K562 (cell line): ENCODE measurements at regions not wholly inside any gene's neighbourhood (a gene's known extent, or its start where the extent isn't known, plus 50 kb on each side); places are given as distances from the start of the nearest gene placed in this dataset.

Experiments
- ATAC-seq: fragments of 200-7000 bp; cut with Tn5 transposase; 3 replicates; pipeline ENCODE4 v1.9.1; 2020; ENCODE audit warnings: moderate library complexity
- BruUV-seq: library from RNA; stranded (reverse); fragments of 400-500 nt; replicated peaks from 2 replicates; lab custom pipeline; 2021; lab: Mats Ljungman, UMichigan
- CTCF ChIA-PET: fragments of 300-600 bp; formaldehyde crosslinking; extraction: SDS; loops from one replicate; lab custom pipeline; 2021; ENCODE audit warnings: low intra/inter-chr PET ratio; lab: Yijun Ruan, JAX
- POLR2A ChIA-PET: fragments of 300-600, 350-650 bp; sonication (Branson Sonifier 250); formaldehyde crosslinking; extraction: SDS; loops from one replicate; lab custom pipeline; 2021; ENCODE audit warnings: antibody characterized with exemption, inconsistent platforms; lab: Yijun Ruan, JAX
- DNase-seq, 4 experiments: peaks; one replicate each; pipeline versions ENCODE4 v3.0.0 to v3.0.0-alpha.2; 2011 to 2018; ENCODE audit warnings: low spot score in 3 of 4, mixed read lengths in 3 of 4; ENCODE audit errors: extremely low read depth in 1 of 4
- FAIRE-seq: peaks from 2 replicates; lab custom pipeline; 2011; peaks lifted over from hg19 to GRCh38; lab: Jason Lieb, UNC
- H2AFZ ChIP-seq: 2 replicates; pipeline ENCODE4 v1.6.0; 2011; ENCODE audit warnings: low read depth, low read length, control low read depth, inconsistent platforms
- H3K27ac ChIP-seq: fragments of 200-600 bp; 3 replicates; pipeline ENCODE4 v1.8.0; 2011; ENCODE audit warnings: low read depth, mild to moderate bottlenecking, control low read depth, inconsistent platforms, low read length, moderate library complexity, mixed read lengths; ENCODE audit errors: extremely low read depth
- H3K27me3 ChIP-seq, 2 experiments: fragments of 300-600 bp in 1 of 2; 2 replicates in 1 of 2; 3 replicates in 1 of 2; pipeline versions ENCODE4 v1.6.0 to v1.8.0; 2011; ENCODE audit warnings: inconsistent platforms in 2 of 2, low read length in 2 of 2, mild to moderate bottlenecking in 1 of 2, mixed read lengths in 1 of 2, moderate library complexity in 1 of 2; ENCODE audit not compliant: control insufficient read depth in 2 of 2, insufficient read depth in 2 of 2
- H3K36me3 ChIP-seq: fragments of 300-600 bp; 3 replicates; pipeline ENCODE4 v1.8.0; 2011; ENCODE audit warnings: mild to moderate bottlenecking, low read length, inconsistent platforms; ENCODE audit not compliant: control insufficient read depth, insufficient read depth
- H3K4me1 ChIP-seq, 2 experiments: fragments of 200-600 bp in 1 of 2; replicated peaks in 1 of 2; 2 replicates in 1 of 2; 3 replicates in 1 of 2; pipeline versions ENCODE4 v1.5.1 to v1.8.0; 2011; ENCODE audit warnings: inconsistent platforms in 2 of 2, low read length in 2 of 2, mild to moderate bottlenecking in 1 of 2, mixed read lengths in 1 of 2, moderate library complexity in 1 of 2; ENCODE audit not compliant: control insufficient read depth in 2 of 2, insufficient read depth in 2 of 2
- H3K4me2 ChIP-seq: 2 replicates; pipeline ENCODE4 v1.6.1; 2011; ENCODE audit warnings: low read length, control low read depth, inconsistent platforms, mixed read lengths; ENCODE audit not compliant: insufficient read depth
- H3K4me3 ChIP-seq: fragments of 200-600 bp; sonication (generic), shearing (Covaris generic); 2 replicates; pipeline ENCODE4 v1.5.1; 2016; ENCODE audit warnings: control low read depth, inconsistent platforms
- H3K79me2 ChIP-seq: fragments of 200-600 bp; 3 replicates; pipeline ENCODE4 v1.8.0; 2011; ENCODE audit warnings: low read length, inconsistent platforms; ENCODE audit not compliant: control insufficient read depth, insufficient read depth
- H3K9ac ChIP-seq, 2 experiments: 2 replicates each; pipeline versions ENCODE4 v1.6.0 to v1.6.1; 2011; ENCODE audit warnings: low read depth in 2 of 2, low read length in 2 of 2, control low read depth in 1 of 2, inconsistent platforms in 1 of 2, mild to moderate bottlenecking in 1 of 2, mixed read lengths in 1 of 2; ENCODE audit not compliant: insufficient read depth in 1 of 2
- H3K9me1 ChIP-seq: one replicate; pipeline ENCODE4 v1.6.0; 2011; ENCODE audit warnings: inconsistent platforms, mild to moderate bottlenecking, low read length, moderate library complexity; ENCODE audit not compliant: control insufficient read depth, insufficient read depth
- H3K9me3 ChIP-seq: replicated peaks from 2 replicates; pipeline ENCODE4 v1.5.1; 2011; ENCODE audit warnings: low read depth, low read length, inconsistent platforms; ENCODE audit not compliant: control insufficient read depth, insufficient read depth
- H4K20me1 ChIP-seq: replicated peaks from 2 replicates; pipeline ENCODE4 v1.6.1; 2011; ENCODE audit warnings: low read length, inconsistent platforms, mixed read lengths; ENCODE audit not compliant: control insufficient read depth, insufficient read depth
- CREB3 ChIP-seq: fragments of 450-650 bp; conservative IDR thresholded peaks from 2 replicates; pipeline ENCODE4 v1.6.1; 2016; ENCODE audit warnings: missing genetic modification characterization, low read depth, mild to moderate bottlenecking, missing compliant biosample characterization, moderate library complexity
- ELF1 ChIP-seq: fragments of 200-800 bp; sonication (Bioruptor generic); IDR thresholded peaks from 2 replicates; pipeline ENCODE4 v1.6.1; 2016; ENCODE audit warnings: missing genetic modification characterization, missing compliant biosample characterization
- FOXP4 ChIP-seq: sonication (generic); formaldehyde crosslinking; IDR thresholded peaks from 2 replicates; pipeline ENCODE4 v1.8.0; 2022; ENCODE audit warnings: mild to moderate bottlenecking, missing genetic modification reagents, borderline replicate concordance
- GATAD2A ChIP-seq: fragments of 450-650 bp; IDR thresholded peaks from 2 replicates; pipeline ENCODE4 v1.6.1; 2017
- HDAC8 ChIP-seq: fragments of 450-650 bp; IDR thresholded peaks from 2 replicates; pipeline ENCODE4 v1.6.1; 2016; ENCODE audit warnings: mild to moderate bottlenecking, missing genetic modification characterization, moderate library complexity, missing compliant biosample characterization
- HDGF ChIP-seq: fragments of 450-650 bp; IDR thresholded peaks from 2 replicates; pipeline ENCODE4 v1.6.1; 2016
- HMG20A ChIP-seq: fragments of 450-650 bp; formaldehyde crosslinking; conservative IDR thresholded peaks from 2 replicates; pipeline ENCODE4 v1.4.0; 2020; ENCODE audit warnings: mild to moderate bottlenecking, mixed read lengths
- HMGN3 ChIP-seq: IDR thresholded peaks from 2 replicates; pipeline ENCODE4 v1.6.1; 2011; ENCODE audit warnings: borderline replicate concordance, low read depth, mild to moderate bottlenecking, mixed read lengths, low read length; ENCODE audit not compliant: insufficient read length; ENCODE audit errors: extremely low read depth
- MAFF ChIP-seq: IDR thresholded peaks from 2 replicates; pipeline ENCODE4 v1.6.1; 2012; ENCODE audit warnings: low read length, improper control_type of control experiment
- MYC ChIP-seq, 2 experiments: fragments of 250-450 bp in 1 of 2; sonication (Bioruptor Pico) in 1 of 2; IDR thresholded peaks; 2 replicates each; pipeline versions ENCODE4 v1.5.1 to v1.6.1; 2012 to 2021; ENCODE audit warnings: low read depth in 2 of 2, borderline replicate concordance in 1 of 2, improper control_type of control experiment in 1 of 2, low read length in 1 of 2, mild to moderate bottlenecking in 1 of 2, moderate library complexity in 1 of 2
- NFXL1 ChIP-seq: fragments of 450-650 bp; formaldehyde crosslinking; IDR thresholded peaks from 2 replicates; pipeline ENCODE4 v1.4.0; 2021; ENCODE audit warnings: mild to moderate bottlenecking
- OTX1 ChIP-seq: fragments of 450-650 bp; formaldehyde crosslinking; IDR thresholded peaks from 2 replicates; pipeline ENCODE4 v1.4.0; 2022; ENCODE audit warnings: mild to moderate bottlenecking
- PHTF2 ChIP-seq: fragments of 250-450 bp; sonication (Bioruptor Pico); IDR thresholded peaks from 2 replicates; pipeline ENCODE4 v1.5.0; 2021; ENCODE audit warnings: mild to moderate bottlenecking
- PTBP1 ChIP-seq: fragments of 200-400 bp; formaldehyde crosslinking; IDR thresholded peaks from 2 replicates; pipeline ENCODE4 v1.6.1; 2017; ENCODE audit warnings: low read depth, low read length
- RBM25 ChIP-seq: fragments of 200-400 bp; formaldehyde crosslinking; IDR thresholded peaks from 2 replicates; pipeline ENCODE4 v1.6.1; 2018; ENCODE audit warnings: low read length, low read depth, moderate library complexity; ENCODE audit not compliant: severe bottlenecking
- SMAD4 ChIP-seq: fragments of 250-450 bp; sonication (Bioruptor Pico); conservative IDR thresholded peaks from 2 replicates; pipeline ENCODE4 v1.8.0; 2021; ENCODE audit warnings: inconsistent platforms, mild to moderate bottlenecking, moderate library complexity
- SPI1 ChIP-seq: IDR thresholded peaks from 2 replicates; pipeline ENCODE4 v1.6.1; 2011; ENCODE audit warnings: low read depth, low read length, control low read depth, borderline replicate concordance
- TGIF2 ChIP-seq: sonication (generic); formaldehyde crosslinking; IDR thresholded peaks from 2 replicates; pipeline ENCODE4 v1.8.1; 2022; ENCODE audit warnings: mild to moderate bottlenecking, missing genetic modification reagents, moderate library complexity
- VEZF1 ChIP-seq: fragments of 200-800 bp; sonication (Bioruptor generic); IDR thresholded peaks from 2 replicates; pipeline ENCODE4 v1.6.1; 2017; ENCODE audit warnings: missing genetic modification characterization, missing compliant biosample characterization
- ZNF583 ChIP-seq: fragments of 250-450 bp; sonication (Bioruptor Pico); IDR thresholded peaks from 2 replicates; pipeline ENCODE4 v1.4.0; 2020
- WGBS: fragments of 100-300 bp; shearing (Covaris generic); methylation state at CpG from one replicate; pipeline ENCODE4 v1.1.6; 2016; ENCODE audit warnings: low coverage, mixed read lengths; ENCODE audit not compliant: insufficient coverage; ENCODE audit errors: missing lambda C conversion rate; 5-methylcytosine and 5-hydroxymethylcytosine counted together
- in situ Hi-C: fragments of 300-500 bp; cut with MboI; formaldehyde crosslinking; loops from 4 replicates; pipeline ENCODE4 v1.15.0; 2018; ENCODE audit warnings: inconsistent platforms, mixed read lengths
- intact Hi-C: fragments of 100-400 bp; cut with micrococcal nuclease; formaldehyde crosslinking; loops from 2 replicates; pipeline ENCODE4 v1.14.2; 2022

- H3K79me2 ChIP-seq = no peaks in the 10 kb centered on the region
- no peak for FAIRE-seq
- no peaks in the 10 kb centered on the region for H3K4me1 ChIP-seq
- WGBS = 0% methylated on average over 1 of the region's 1 CpG
- intact Hi-C loops (no loop called here), in situ Hi-C loops (no loop called here)
- POLR2A ChIA-PET = no interaction called here
- CTCF ChIA-PET = no interaction called here
- no peaks in the 10 kb centered on the region for H3K9me3 ChIP-seq
- no peaks in the 10 kb centered on the region for H3K36me3 ChIP-seq
- ATAC-seq = no peak
- H3K9me1 ChIP-seq = no peaks in the 10 kb centered on the region
- H4K20me1 ChIP-seq = no peaks in the 10 kb centered on the region
- H3K4me2 ChIP-seq = no peak overlapping the region
- DNase-seq = no peak
- H3K4me3 ChIP-seq = no peak overlapping the region
- no peak for TF ChIP-seq GATAD2A
- no peak for TF ChIP-seq HMG20A (CRISPR knock-in tag)
- TF ChIP-seq TGIF2 (CRISPR knock-in tag) = no peak
- TF ChIP-seq HMGN3 = no peak
- TF ChIP-seq VEZF1 (CRISPR knock-in tag) = no peak
- no peak for TF ChIP-seq HDGF
- no peak for TF ChIP-seq RBM25
- no peak for TF ChIP-seq HDAC8 (tag)
- no peak for TF ChIP-seq CREB3 (tag)
- no peak for TF ChIP-seq NFXL1 (CRISPR knock-in tag)
- no peak for TF ChIP-seq SMAD4
- TF ChIP-seq PTBP1 = no peak
- TF ChIP-seq MYC (IDR thresholded peaks at IDR 0.05; ENCODE audit: low read depth, low read length) = no peak
- TF ChIP-seq MYC (CRISPR knock-in tag; IDR thresholded peaks at IDR 0.05; ENCODE audit: borderline replicate concordance, low read depth) = no peak
- no peak for TF ChIP-seq ELF1 (tag)
- TF ChIP-seq ZNF583 = no peak
- no peak for TF ChIP-seq FOXP4 (CRISPR knock-in tag)
- no peak for TF ChIP-seq MAFF
- TF ChIP-seq OTX1 (CRISPR knock-in tag) = no peak
- TF ChIP-seq PHTF2 (CRISPR knock-in tag) = no peak
- TF ChIP-seq SPI1 = no peak
- H3K9ac ChIP-seq = no peak overlapping the region
- H3K27me3 ChIP-seq = no peaks in the 10 kb centered on the region
- BruUV-seq = no TSS peak
- no peak overlapping the region for H3K27ac ChIP-seq
- H2AFZ ChIP-seq = no peak overlapping the region
These were observed 798.5 kb upstream of the ARRDC3 start for GRCh38 chr5:92181656-92182055.
